Esophagus (tissue), 2 donors: ENCODE measurements at regions not wholly inside any gene's neighbourhood (a gene's known extent, or its start where the extent isn't known, plus 50 kb on each side); places are given as distances from the start of the nearest gene placed in this dataset.

Source experiments
- H3K27ac ChIP-seq, 2 donors: one replicate each; pipeline ENCODE4 v1.5.1; 2013; ENCODE audit warnings: low read depth in 2 of 2, mild to moderate bottlenecking in 2 of 2, inconsistent platforms in 1 of 2, low read length in 1 of 2, moderate library complexity in 1 of 2
- H3K27me3 ChIP-seq, 2 donors: one replicate each; pipeline ENCODE4 v1.6.1; 2013; ENCODE audit warnings: low read length in 2 of 2, control low read depth in 1 of 2, mild to moderate bottlenecking in 1 of 2; ENCODE audit not compliant: insufficient read depth in 2 of 2, control insufficient read depth in 1 of 2
- H3K36me3 ChIP-seq, 2 donors: one replicate each; pipeline ENCODE4 v1.6.1; 2013; ENCODE audit warnings: low read length in 1 of 2; ENCODE audit not compliant: control insufficient read depth in 2 of 2, insufficient read depth in 2 of 2
- H3K4me1 ChIP-seq, 2 donors: one replicate each; pipeline ENCODE4 v1.6.1; 2013; ENCODE audit warnings: low read length in 1 of 2; ENCODE audit not compliant: control insufficient read depth in 2 of 2, insufficient read depth in 2 of 2
- H3K4me3 ChIP-seq, 2 donors: one replicate each; pipeline ENCODE4 v1.5.1; 2013; ENCODE audit warnings: low read length in 2 of 2, mild to moderate bottlenecking in 2 of 2, low read depth in 1 of 2, moderate library complexity in 1 of 2
- H3K9me3 ChIP-seq, 2 donors: one replicate each; pipeline ENCODE4 v1.6.1; 2013; ENCODE audit warnings: mild to moderate bottlenecking in 2 of 2, low read depth in 1 of 2, low read length in 1 of 2, moderate library complexity in 1 of 2; ENCODE audit not compliant: control insufficient read depth in 2 of 2, insufficient read depth in 1 of 2
- WGBS, 2 donors: extraction: QIAGEN DNeasy Blood & Tissue Kit; methylation state at CpG; one replicate each; pipeline ENCODE4 v1.1.7; 2013; 5-methylcytosine and 5-hydroxymethylcytosine counted together
- donor health status: healthy with polysubstance abuse.
- donor health status: Bipolar disorder and iron deficiency.

GRCh38 chr2:220455351-220455990, 828.0 kb downstream of the SLC4A3 start:
- Histone ChIP-seq H3K4me1 (no peaks in the 10 kb centered on the region), H3K36me3 (no peaks in the 10 kb centered on the region), H3K27me3 (no peaks in the 10 kb centered on the region), H3K4me3 (no peak overlapping the region), H3K9me3 (no peaks in the 10 kb centered on the region), H3K27ac (no peak overlapping the region)
- WGBS, 2 donors, result 49 to 58% methylated on average over 3 of the region's 3 CpGs

- Histone ChIP-seq H3K9me3 (no peaks in the 10 kb centered on the region), H3K4me3 (no peak overlapping the region), H3K27me3 (no peaks in the 10 kb centered on the region), H3K4me1 (no peaks in the 10 kb centered on the region), H3K36me3 (no peaks in the 10 kb centered on the region), H3K27ac (no peak overlapping the region)
These were observed 830.6 kb downstream of the SLC4A3 start for GRCh38 chr2:220458051-220458450.

- Histone ChIP-seq H3K9me3 (no peaks in the 10 kb centered on the region), H3K27ac (no peak overlapping the region), H3K4me3 (no peak overlapping the region), H3K4me1 (no peaks in the 10 kb centered on the region), H3K27me3 (no peaks in the 10 kb centered on the region), H3K36me3 (no peaks in the 10 kb centered on the region)
- 85% methylated on average over 4 of the region's 4 CpGs for WGBS, 2 donors
These were observed 833.0 kb downstream of the SLC4A3 start for GRCh38 chr2:220460257-220460985.

- 84 to 90% methylated on average over 1 of the region's 1 CpG for WGBS, 2 donors
- no peak overlapping the region for H3K4me3 ChIP-seq
- no peaks in the 10 kb centered on the region for H3K9me3 ChIP-seq
- no peaks in the 10 kb centered on the region for H3K27me3 ChIP-seq
- H3K27ac ChIP-seq, result no peak overlapping the region
- H3K36me3 ChIP-seq, result no peaks in the 10 kb centered on the region
- no peaks in the 10 kb centered on the region for H3K4me1 ChIP-seq
These were observed 836.4 kb downstream of the SLC4A3 start for GRCh38 chr2:220463876-220464275.

DNA sequence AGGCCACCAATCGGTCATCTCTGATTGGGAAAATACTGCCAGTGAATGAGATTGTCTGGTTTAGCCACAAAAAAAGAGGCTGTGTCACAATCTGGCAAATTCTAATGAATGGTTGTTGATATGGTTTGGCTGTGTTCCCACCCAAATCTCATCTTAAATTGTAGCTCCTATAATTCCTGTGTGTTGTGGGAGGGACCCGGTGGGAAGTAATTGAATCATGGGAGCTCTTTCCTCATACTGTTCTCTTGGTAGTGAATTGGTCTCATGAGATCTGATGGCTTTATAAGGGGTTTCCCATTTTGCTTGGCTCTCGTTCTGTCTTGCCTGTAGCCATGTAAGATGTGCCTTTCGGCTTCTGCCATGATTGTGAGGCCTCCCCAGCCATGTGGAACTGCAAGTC, 838.3 kb downstream of the SLC4A3 start:
- H3K36me3 ChIP-seq, result no peaks in the 10 kb centered on the region
- H3K27me3 ChIP-seq, result no peaks in the 10 kb centered on the region
- 83% methylated on average over 4 of the region's 4 CpGs for WGBS, 2 donors
- H3K4me3 ChIP-seq, result no peak overlapping the region
- H3K27ac ChIP-seq, result no peak overlapping the region
- H3K4me1 ChIP-seq, result no peaks in the 10 kb centered on the region
- no peaks in the 10 kb centered on the region for H3K9me3 ChIP-seq

DNA sequence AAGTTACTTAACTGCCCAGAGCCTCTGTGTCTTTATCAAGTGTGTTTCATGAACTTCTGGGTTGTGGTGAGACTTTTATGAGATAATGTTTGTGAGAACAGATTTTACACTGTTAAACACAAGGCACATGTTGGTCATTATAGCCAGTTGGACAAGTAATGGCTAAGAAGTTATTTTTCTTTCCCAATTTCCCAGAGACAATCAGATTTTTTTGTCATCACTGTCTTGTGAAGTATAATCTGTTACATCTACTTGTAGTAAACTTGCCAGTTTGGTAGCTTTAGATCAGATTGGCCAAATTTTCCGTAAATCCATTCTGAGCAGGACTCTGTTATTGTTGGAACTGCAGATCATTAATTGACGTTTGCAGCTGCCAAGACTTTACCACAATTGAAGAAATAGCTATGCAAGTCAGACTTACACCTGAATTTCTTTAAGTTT, 838.8 kb downstream of the SLC4A3 start:
- no peak overlapping the region for H3K27ac ChIP-seq
- H3K4me1 ChIP-seq, result no peaks in the 10 kb centered on the region
- no peaks in the 10 kb centered on the region for H3K9me3 ChIP-seq
- WGBS, 2 donors, result 21 to 30% methylated on average over 2 of the region's 2 CpGs
- no peaks in the 10 kb centered on the region for H3K27me3 ChIP-seq
- H3K4me3 ChIP-seq, result no peak overlapping the region
- H3K36me3 ChIP-seq, result no peaks in the 10 kb centered on the region

GRCh38 chr2:220469201-220469600, 841.8 kb downstream of the SLC4A3 start:
- whole genome bisulfite sequencing, 2 donors, result 62 to 63% methylated on average over 4 of the region's 4 CpGs
- H3K27ac ChIP-seq, result no peak overlapping the region
- no peak overlapping the region for H3K4me3 ChIP-seq
- no peaks in the 10 kb centered on the region for H3K36me3 ChIP-seq
- no peaks in the 10 kb centered on the region for H3K27me3 ChIP-seq
- no peaks in the 10 kb centered on the region for H3K9me3 ChIP-seq
- H3K4me1 ChIP-seq, result no peaks in the 10 kb centered on the region

- Histone ChIP-seq H3K36me3 (no peaks in the 10 kb centered on the region), H3K9me3 (no peaks in the 10 kb centered on the region), H3K27ac (no peak overlapping the region), H3K4me3 (no peak overlapping the region), H3K4me1 (no peaks in the 10 kb centered on the region), H3K27me3 (no peaks in the 10 kb centered on the region)
These were observed 846.2 kb downstream of the SLC4A3 start for GRCh38 chr2:220473611-220474010.

- WGBS, 2 donors, result 70 to 79% methylated on average over 4 of the region's 4 CpGs
- H3K27ac ChIP-seq, result no peak overlapping the region
These were observed 849.4 kb downstream of the SLC4A3 start for GRCh38 chr2:220476877-220477276.

More at GRCh38 chr2:220476877-220477276, 849.4 kb downstream of the SLC4A3 start:
- no peaks in the 10 kb centered on the region for H3K27me3 ChIP-seq
- H3K4me3 ChIP-seq, result no peak overlapping the region
- no peaks in the 10 kb centered on the region for H3K36me3 ChIP-seq
- H3K4me1 ChIP-seq, result no peaks in the 10 kb centered on the region
- H3K9me3 ChIP-seq, result no peaks in the 10 kb centered on the region
